Left ventricle myocardium inferior (tissue), 1 donor: ENCODE measurements at regions not wholly inside any gene's neighbourhood (a gene's known extent, or its start where the extent isn't known, plus 50 kb on each side); places are given as distances from the start of the nearest gene placed in this dataset.
"Not testable (repeated sequence)": the region's sequence is repeated elsewhere in the genome, so short reads cannot be mapped to it uniquely, and the experiment has no call there.

Source experiments
- DNase-seq: peaks from one replicate; pipeline ENCODE4 v3.0.0-alpha.2; 2020
- H3K27ac ChIP-seq: fragments of 200-600 bp; replicated peaks from 2 replicates; pipeline ENCODE4 v1.8.0; 2021
- H3K27me3 ChIP-seq: fragments of 200-600 bp; 2 replicates; pipeline ENCODE4 v1.8.0; 2021; ENCODE audit warnings: low read depth
- H3K36me3 ChIP-seq: fragments of 200-600 bp; 2 replicates; pipeline ENCODE4 v1.8.0; 2021
- H3K4me1 ChIP-seq: fragments of 200-600 bp; 2 replicates; pipeline ENCODE4 v1.8.0; 2021
- H3K4me3 ChIP-seq: fragments of 200-600 bp; 2 replicates; pipeline ENCODE4 v1.8.0; 2021; ENCODE audit warnings: mild to moderate bottlenecking, moderate library complexity
- H3K9me3 ChIP-seq: fragments of 200-600 bp; replicated peaks from 2 replicates; pipeline ENCODE4 v1.8.0; 2021
- intact Hi-C: fragments of 100-400 bp; cut with micrococcal nuclease; formaldehyde crosslinking; loops from one replicate; pipeline ENCODE4 v1.11.0; 2022
- TF ChIP-seq, protein P1 (sequence below): fragments of 200-600 bp; IDR thresholded peaks from 2 replicates; pipeline ENCODE4 v1.8.0; 2021; ENCODE audit warnings: antibody characterized with exemption, mild to moderate bottlenecking, borderline replicate concordance
- donor health status: DM: no; HTN: yes; CAD: no; lungs with severe emphysema.

DNA sequence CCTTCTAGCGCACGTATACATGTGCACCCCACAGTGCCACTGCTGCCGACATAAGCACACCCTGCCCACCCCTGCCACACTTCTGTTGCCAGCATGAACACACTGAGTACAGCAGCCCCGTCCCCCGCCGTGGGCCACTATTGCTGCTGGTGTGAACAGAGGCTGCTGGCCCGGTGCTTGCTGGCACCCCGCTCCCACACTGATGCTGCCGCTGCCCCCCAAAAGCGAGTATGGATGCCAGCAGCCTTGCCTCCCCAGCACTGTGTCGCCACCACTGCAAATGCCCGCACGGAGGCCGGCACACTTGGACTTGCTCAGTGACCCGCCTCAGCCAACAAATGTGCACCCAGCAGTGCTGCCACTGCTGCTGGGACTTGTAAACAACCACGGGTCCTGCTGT is 872.4 kb upstream of the ATXN7L3B start:
- intact Hi-C loops, result no loop called here
- no peaks in the 10 kb centered on the region for H3K27me3 ChIP-seq
- H3K9me3 ChIP-seq, result peaks cover 8% of the 10 kb centered on the region
- no peaks in the 10 kb centered on the region for H3K4me1 ChIP-seq
- H3K27ac ChIP-seq, result no peak overlapping the region
- DNase-seq, result no peak
- no peaks in the 10 kb centered on the region for H3K36me3 ChIP-seq
- no peak overlapping the region for H3K4me3 ChIP-seq
- TF ChIP-seq, protein P1, sequence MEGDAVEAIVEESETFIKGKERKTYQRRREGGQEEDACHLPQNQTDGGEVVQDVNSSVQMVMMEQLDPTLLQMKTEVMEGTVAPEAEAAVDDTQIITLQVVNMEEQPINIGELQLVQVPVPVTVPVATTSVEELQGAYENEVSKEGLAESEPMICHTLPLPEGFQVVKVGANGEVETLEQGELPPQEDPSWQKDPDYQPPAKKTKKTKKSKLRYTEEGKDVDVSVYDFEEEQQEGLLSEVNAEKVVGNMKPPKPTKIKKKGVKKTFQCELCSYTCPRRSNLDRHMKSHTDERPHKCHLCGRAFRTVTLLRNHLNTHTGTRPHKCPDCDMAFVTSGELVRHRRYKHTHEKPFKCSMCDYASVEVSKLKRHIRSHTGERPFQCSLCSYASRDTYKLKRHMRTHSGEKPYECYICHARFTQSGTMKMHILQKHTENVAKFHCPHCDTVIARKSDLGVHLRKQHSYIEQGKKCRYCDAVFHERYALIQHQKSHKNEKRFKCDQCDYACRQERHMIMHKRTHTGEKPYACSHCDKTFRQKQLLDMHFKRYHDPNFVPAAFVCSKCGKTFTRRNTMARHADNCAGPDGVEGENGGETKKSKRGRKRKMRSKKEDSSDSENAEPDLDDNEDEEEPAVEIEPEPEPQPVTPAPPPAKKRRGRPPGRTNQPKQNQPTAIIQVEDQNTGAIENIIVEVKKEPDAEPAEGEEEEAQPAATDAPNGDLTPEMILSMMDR, result no peak

DNA sequence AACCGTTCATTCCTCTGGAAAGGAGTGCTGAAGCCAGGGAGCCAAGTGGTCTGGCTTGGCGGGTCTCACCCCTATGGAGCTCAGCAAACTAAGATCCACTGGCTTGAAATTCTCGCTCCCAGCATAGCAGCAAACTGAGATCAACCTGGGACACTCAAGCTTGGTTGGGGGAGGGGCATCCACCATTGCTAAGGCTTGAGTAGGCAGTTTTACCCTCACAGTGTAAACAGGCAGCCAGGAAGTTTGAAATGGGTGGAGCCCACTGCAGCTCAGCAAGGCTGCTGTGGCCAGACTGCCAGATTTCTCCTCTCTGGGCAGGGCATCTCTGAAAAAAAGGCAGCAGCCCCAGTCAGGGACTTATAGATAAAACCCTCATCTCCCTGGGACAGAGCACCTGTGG is 866.1 kb upstream of the ATXN7L3B start:
- H3K36me3 ChIP-seq, H3K27ac ChIP-seq, H3K4me3 ChIP-seq, H3K9me3 ChIP-seq, intact Hi-C loops, DNase-seq, H3K27me3 ChIP-seq, H3K4me1 ChIP-seq: not testable (repeated sequence)

DNA sequence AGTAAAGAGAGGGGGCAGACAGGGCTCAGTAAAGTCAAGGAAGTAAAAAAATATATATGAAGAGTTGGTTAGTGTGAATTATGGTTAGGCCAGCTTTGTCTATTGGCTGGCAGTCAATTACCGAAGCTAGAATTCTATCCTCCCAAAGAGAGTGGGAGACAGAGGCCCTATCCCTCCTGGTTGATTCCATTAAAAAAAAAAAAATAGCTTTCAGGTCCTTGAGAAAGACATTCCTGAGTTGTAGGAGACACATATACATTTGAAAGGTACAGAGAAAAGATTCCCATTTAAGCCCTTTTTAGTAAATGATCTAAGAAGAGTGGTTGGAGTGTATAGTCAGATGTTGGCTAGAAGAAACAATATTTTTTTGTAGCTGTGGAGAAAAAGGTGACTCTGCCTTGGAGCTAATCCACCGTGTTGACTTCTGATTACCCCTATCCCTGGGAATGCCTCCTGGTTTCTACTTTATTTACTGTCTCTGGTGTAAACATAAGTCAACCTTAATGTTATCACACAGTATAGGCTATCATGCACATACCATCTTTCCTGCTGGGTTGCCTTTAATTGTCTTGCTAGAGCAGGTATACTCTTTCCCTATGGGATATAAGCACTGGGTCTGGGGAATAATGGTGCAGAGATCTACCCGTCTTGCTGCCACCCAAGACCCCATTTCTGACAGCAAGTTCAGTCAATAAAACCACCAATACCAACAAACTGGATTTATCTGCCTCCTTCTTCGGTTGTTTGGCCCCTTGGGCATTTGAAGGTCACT is 859.9 kb upstream of the ATXN7L3B start:
- Histone ChIP-seq H3K4me1 (no peaks in the 10 kb centered on the region), H3K36me3 (no peaks in the 10 kb centered on the region), H3K9me3 (no peaks in the 10 kb centered on the region), H3K4me3 (no peak overlapping the region), H3K27me3 (no peaks in the 10 kb centered on the region), H3K27ac (no peak overlapping the region)
- DNase-seq, result no peak
- TF ChIP-seq, protein P1, result no peak
- intact Hi-C loops, result no loop called here

DNA sequence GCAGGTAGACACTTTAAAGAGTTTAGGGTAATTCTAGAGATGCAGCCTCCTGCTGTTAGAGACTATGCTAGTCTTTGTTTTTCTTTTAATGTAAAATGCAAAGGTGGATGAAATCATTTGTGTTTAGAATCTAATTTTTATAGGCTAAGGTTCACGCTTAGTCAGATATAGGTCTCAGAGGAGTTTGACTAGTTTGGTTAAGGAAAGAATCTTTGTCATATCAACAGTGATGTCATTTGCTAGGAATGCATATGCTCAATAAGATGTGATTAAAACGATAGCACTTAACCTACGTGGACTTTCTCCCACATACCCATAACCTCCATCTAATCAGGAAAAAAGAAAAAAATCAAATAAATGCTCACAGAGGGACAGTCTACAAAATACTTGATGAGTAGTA is 859.3 kb upstream of the ATXN7L3B start:
- Histone ChIP-seq H3K9me3 (no peaks in the 10 kb centered on the region), H3K27me3 (no peaks in the 10 kb centered on the region), H3K27ac (no peak overlapping the region), H3K4me1 (no peaks in the 10 kb centered on the region), H3K4me3 (no peak overlapping the region), H3K36me3 (no peaks in the 10 kb centered on the region)
- no peak for DNase-seq
- intact Hi-C loops, result no loop called here
- TF ChIP-seq, protein P1, result no peak

DNA sequence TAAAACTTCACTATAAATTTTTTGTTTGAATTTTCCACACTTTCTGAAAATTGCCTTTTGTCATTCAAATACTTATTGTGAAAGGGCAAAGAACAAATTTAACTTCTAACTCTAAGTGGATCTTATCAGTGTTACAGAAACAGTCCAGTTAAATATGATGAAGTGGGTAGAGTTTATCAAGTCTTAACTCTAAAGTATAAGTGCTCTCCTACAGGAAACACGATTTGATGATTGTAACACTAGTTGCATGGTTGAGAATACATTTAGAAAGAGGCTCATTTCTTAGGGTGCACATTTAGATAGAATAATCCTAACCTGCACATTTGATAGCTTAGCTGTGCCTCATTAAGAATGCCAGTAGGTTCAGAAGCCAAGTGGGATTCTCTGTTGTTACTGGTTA is 838.3 kb upstream of the ATXN7L3B start:
- Histone ChIP-seq H3K9me3 (no peaks in the 10 kb centered on the region), H3K4me3 (no peak overlapping the region), H3K27me3 (no peaks in the 10 kb centered on the region), H3K27ac (no peak overlapping the region), H3K36me3 (no peaks in the 10 kb centered on the region), H3K4me1 (no peaks in the 10 kb centered on the region)
- DNase-seq, result no peak
- TF ChIP-seq, protein P1, result no peak
- intact Hi-C loops, result no loop called here

DNA sequence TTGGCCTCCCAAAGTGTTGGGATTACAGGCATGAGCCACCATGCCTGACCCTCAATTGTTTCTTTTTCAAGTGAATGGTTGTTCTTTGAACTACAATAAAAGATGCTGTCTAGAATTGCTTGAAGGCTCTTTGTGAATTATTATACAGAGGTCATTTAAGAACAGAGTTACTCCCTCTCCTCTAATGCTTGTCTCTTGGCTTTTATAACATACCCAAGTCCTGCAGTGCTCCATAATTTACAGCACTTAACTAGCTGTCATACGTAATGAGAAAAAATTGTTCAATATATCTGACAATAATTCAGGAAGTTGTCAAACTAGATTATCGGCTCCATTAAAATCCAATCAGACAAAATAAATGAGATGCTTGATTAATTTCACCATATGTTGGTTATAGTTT is 823.0 kb upstream of the ATXN7L3B start:
- H3K27ac ChIP-seq, result no peak overlapping the region
- H3K4me1 ChIP-seq, result no peaks in the 10 kb centered on the region
- intact Hi-C loops, result no loop called here
- H3K27me3 ChIP-seq, result no peaks in the 10 kb centered on the region
- no peaks in the 10 kb centered on the region for H3K9me3 ChIP-seq
- no peak overlapping the region for H3K4me3 ChIP-seq
- DNase-seq, result no peak
- H3K36me3 ChIP-seq, result no peaks in the 10 kb centered on the region
- TF ChIP-seq, protein P1, result no peak

DNA sequence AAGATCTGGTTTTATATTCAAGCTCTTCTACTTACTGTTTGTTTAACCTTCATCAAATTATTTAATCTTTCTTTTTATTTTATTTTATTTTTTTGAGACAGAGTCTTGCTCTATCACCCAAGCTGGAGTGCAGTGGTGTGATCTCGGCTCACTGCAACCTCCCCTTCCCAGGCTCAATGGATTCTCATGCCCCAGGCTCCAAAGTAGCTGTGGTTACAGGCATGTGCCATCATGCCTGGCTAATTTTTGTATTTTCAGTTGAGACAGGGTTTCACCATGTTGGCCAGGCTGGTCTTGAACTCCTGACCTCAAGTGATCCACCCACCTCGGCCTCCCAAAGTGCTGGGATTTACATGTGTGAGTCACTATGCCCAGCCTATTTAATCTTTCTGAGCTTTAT is 821.5 kb upstream of the ATXN7L3B start:
- H3K4me3 ChIP-seq, H3K36me3 ChIP-seq, H3K9me3 ChIP-seq, intact Hi-C loops, H3K27ac ChIP-seq, DNase-seq, H3K27me3 ChIP-seq, H3K4me1 ChIP-seq: not testable (repeated sequence)
